Right lobe of liver (tissue), 6 donors: ENCODE measurements at regions not wholly inside any gene's neighbourhood (a gene's known extent, or its start where the extent isn't known, plus 50 kb on each side); places are given as distances from the start of the nearest gene placed in this dataset.

Experiments used
- ATAC-seq, 4 donors: fragments of 200-7000 bp; cut with Tn5 transposase; one replicate each; pipeline ENCODE4 v1.9.1; 2020; ENCODE audit warnings: mild to moderate bottlenecking in 4 of 4, moderate library complexity in 4 of 4
- DNase-seq, 3 donors: peaks; one replicate each; pipeline ENCODE4 v3.0.0-alpha.2; 2020
- H3K27ac ChIP-seq, 3 donors: fragments of 200-600 bp; one replicate each; pipeline ENCODE4 v1.8.0; 2022
- H3K27me3 ChIP-seq, 2 donors: fragments of 200-600 bp; one replicate each; pipeline ENCODE4 v1.8.0; 2022
- H3K36me3 ChIP-seq, 4 donors: fragments of 200-600 bp; sonication (generic) in 1 of 4; one replicate each; pipeline versions ENCODE4 v1.5.1 to v1.8.0; 2017 to 2022; ENCODE audit warnings: control low read depth in 1 of 4
- H3K4me1 ChIP-seq, 4 donors: fragments of 200-600 bp; sonication (generic) in 1 of 4; one replicate each; pipeline versions ENCODE4 v1.5.1 to v1.8.0; 2017 to 2022; ENCODE audit warnings: control low read depth in 1 of 4
- H3K4me3 ChIP-seq, 3 donors: fragments of 200-600 bp; one replicate each; pipeline ENCODE4 v1.8.0; 2022
- H3K9me3 ChIP-seq, 4 donors: fragments of 200-600 bp; sonication (generic) in 1 of 4; one replicate each; pipeline versions ENCODE4 v1.5.1 to v1.8.0; 2017 to 2022; ENCODE audit warnings: control low read depth in 1 of 4
- POLR2A ChIP-seq: fragments of 450-650 bp; IDR thresholded peaks from one replicate; pipeline ENCODE4 v1.6.1; 2017; ENCODE audit warnings: antibody characterized with exemption, mild to moderate bottlenecking
- WGBS: methylation state at CpG from one replicate; pipeline ENCODE4 v1.1.6; 2018; ENCODE audit warnings: low coverage, low lambda C conversion rate; ENCODE audit not compliant: insufficient coverage; ENCODE audit errors: missing lambda C conversion rate; 5-methylcytosine and 5-hydroxymethylcytosine counted together
- intact Hi-C, 2 donors: fragments of 100-400 bp; cut with DNase I; formaldehyde crosslinking; loops; one replicate each; pipeline versions ENCODE4 v1.11.2 to v1.14.1; 2022
- TF ChIP-seq, protein P1 (sequence below), 4 donors: fragments of 200-600 bp in 3 of 4; fragments of 450-650 bp in 1 of 4; IDR thresholded peaks; one replicate each; pipeline versions ENCODE4 v1.5.1 to v1.8.0; 2016 to 2022; ENCODE audit warnings: antibody characterized with exemption in 4 of 4, mild to moderate bottlenecking in 2 of 4
- donor health status: DM: no; HTN: yes; CAD: no.
- donor health status: DM: no; HTN: no; CAD: no.
- donor health status: DM: no; HTN: no; CAD: no.
- donor health status: DM: no; HTN: yes; CAD: no.
- donor health status: DM: no; HTN: yes; CAD: no.

- 12% methylated on average over 2 of the region's 2 CpGs for WGBS
- no peak overlapping the region for H3K27ac ChIP-seq
- no peaks in the 10 kb centered on the region for H3K9me3 ChIP-seq
- H3K4me3 ChIP-seq, result no peak overlapping the region
- no peaks in the 10 kb centered on the region for H3K36me3 ChIP-seq
- intact Hi-C loops, result no loop called here
- TF ChIP-seq, protein P1, sequence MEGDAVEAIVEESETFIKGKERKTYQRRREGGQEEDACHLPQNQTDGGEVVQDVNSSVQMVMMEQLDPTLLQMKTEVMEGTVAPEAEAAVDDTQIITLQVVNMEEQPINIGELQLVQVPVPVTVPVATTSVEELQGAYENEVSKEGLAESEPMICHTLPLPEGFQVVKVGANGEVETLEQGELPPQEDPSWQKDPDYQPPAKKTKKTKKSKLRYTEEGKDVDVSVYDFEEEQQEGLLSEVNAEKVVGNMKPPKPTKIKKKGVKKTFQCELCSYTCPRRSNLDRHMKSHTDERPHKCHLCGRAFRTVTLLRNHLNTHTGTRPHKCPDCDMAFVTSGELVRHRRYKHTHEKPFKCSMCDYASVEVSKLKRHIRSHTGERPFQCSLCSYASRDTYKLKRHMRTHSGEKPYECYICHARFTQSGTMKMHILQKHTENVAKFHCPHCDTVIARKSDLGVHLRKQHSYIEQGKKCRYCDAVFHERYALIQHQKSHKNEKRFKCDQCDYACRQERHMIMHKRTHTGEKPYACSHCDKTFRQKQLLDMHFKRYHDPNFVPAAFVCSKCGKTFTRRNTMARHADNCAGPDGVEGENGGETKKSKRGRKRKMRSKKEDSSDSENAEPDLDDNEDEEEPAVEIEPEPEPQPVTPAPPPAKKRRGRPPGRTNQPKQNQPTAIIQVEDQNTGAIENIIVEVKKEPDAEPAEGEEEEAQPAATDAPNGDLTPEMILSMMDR (IDR thresholded peaks at IDR 0.05), result no peak
- TF ChIP-seq POLR2A, result no peak
- H3K27me3 ChIP-seq, result no peaks in the 10 kb centered on the region
- no peaks in the 10 kb centered on the region for H3K4me1 ChIP-seq
- no peak for DNase-seq
- no peak for ATAC-seq
Measured at GRCh38 chr19:31818798-31819105, 469.5 kb upstream of the TSHZ3 start.

GRCh38 chr19:31819837-31820236, 470.6 kb upstream of the TSHZ3 start:
- intact Hi-C loops, result no loop called here
- DNase-seq (no peak), ATAC-seq (no peak)

DNA sequence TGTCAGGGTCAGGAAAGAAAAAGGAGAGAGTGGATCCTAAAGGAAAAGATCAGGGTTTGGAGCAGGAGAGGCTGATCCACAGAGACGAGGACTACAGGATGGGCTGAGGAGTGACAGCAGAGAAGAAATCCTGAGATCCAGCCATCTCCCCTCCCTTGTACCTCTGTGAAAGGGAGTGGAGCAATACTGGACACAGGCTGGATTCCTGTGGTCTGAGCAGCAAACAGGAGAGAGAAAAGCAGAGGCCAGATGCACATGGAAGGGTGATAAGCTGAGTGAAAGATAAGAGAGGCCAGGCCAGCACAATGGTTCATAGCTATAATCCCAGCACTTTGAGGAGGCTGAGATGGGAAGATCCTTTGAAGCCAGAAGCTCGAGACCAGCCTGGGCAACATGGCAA, 472.1 kb upstream of the TSHZ3 start:
- intact Hi-C loops, result no loop called here
- H3K27me3 ChIP-seq, result no peaks in the 10 kb centered on the region
- no peak overlapping the region for H3K27ac ChIP-seq
- H3K4me1 ChIP-seq, result no peaks in the 10 kb centered on the region
- no peaks in the 10 kb centered on the region for H3K9me3 ChIP-seq
- H3K36me3 ChIP-seq, result no peaks in the 10 kb centered on the region
- no peak overlapping the region for H3K4me3 ChIP-seq
- TF ChIP-seq, protein P1 (IDR thresholded peaks at IDR 0.05), result no peak
- no peak for TF ChIP-seq POLR2A
- ATAC-seq, result no peak
- no peak for DNase-seq
- 25% methylated on average over 2 of the region's 2 CpGs for WGBS

More at GRCh38 chr19:31819837-31820236, 470.6 kb upstream of the TSHZ3 start:
- H3K4me1 ChIP-seq, result no peaks in the 10 kb centered on the region
- H3K4me3 ChIP-seq, result no peak overlapping the region
- no peaks in the 10 kb centered on the region for H3K9me3 ChIP-seq
- H3K36me3 ChIP-seq, result no peaks in the 10 kb centered on the region
- H3K27ac ChIP-seq, result no peak overlapping the region
- no peaks in the 10 kb centered on the region for H3K27me3 ChIP-seq
- TF ChIP-seq, protein P1 (IDR thresholded peaks at IDR 0.05), result no peak
- no peak for TF ChIP-seq POLR2A

GRCh38 chr19:31825134-31826094, 476.2 kb upstream of the TSHZ3 start:
- Histone ChIP-seq H3K9me3 (no peaks in the 10 kb centered on the region), H3K4me1 (no peaks in the 10 kb centered on the region), H3K36me3 (no peaks in the 10 kb centered on the region), H3K27me3 (no peaks in the 10 kb centered on the region), H3K4me3 (no peak overlapping the region), H3K27ac (no peak overlapping the region)
- 46% methylated on average over 7 of the region's 7 CpGs for WGBS
- DNase-seq, result no peak
- ATAC-seq, result no peak
- TF ChIP-seq, protein P1 (IDR thresholded peaks at IDR 0.05), result no peak
- TF ChIP-seq POLR2A, result no peak
- intact Hi-C loops, result no loop called here
